Stomach (tissue), 8 donors: ENCODE measurements at regions not wholly inside any gene's neighbourhood (a gene's known extent, or its start where the extent isn't known, plus 50 kb on each side); places are given as distances from the start of the nearest gene placed in this dataset.

Source experiments
- DNase-seq, 2 donors: peaks; one replicate each; pipeline versions ENCODE4 v3.0.0 to v3.0.0-alpha.2; 2013 to 2019
- H3K27ac ChIP-seq, 5 donors: fragments of 200-600 bp in 4 of 5; sonication (generic) in 4 of 5; one replicate each; pipeline ENCODE4 v1.5.1; 2013 to 2019; ENCODE audit warnings: mild to moderate bottlenecking in 1 of 5, moderate library complexity in 1 of 5
- H3K27me3 ChIP-seq, 3 donors: fragments of 200-600 bp; sonication (generic); one replicate each; pipeline ENCODE4 v1.5.1; 2017 to 2019; ENCODE audit warnings: mixed run types in 1 of 3
- H3K36me3 ChIP-seq, 4 donors: fragments of 200-600 bp; sonication (generic); 1 replicate in 3 of 4; 2 replicates in 1 of 4; pipeline ENCODE4 v1.5.1; 2016 to 2019
- H3K4me1 ChIP-seq, 4 donors: fragments of 200-600 bp; sonication (generic); one replicate each; pipeline ENCODE4 v1.5.1; 2016 to 2019
- H3K4me3 ChIP-seq, 4 donors: fragments of 200-600 bp; sonication (generic) in 3 of 4; one replicate each; pipeline ENCODE4 v1.5.1; 2016 to 2019; ENCODE audit warnings: mild to moderate bottlenecking in 1 of 4
- H3K9me3 ChIP-seq, 4 donors: fragments of 200-600 bp; sonication (generic); one replicate each; pipeline ENCODE4 v1.5.1; 2016 to 2019
- CTCF ChIP-seq, 7 experiments: fragments of 450-650 bp in 4 of 7; fragments of 200-600 bp in 3 of 7; sonication (generic) in 3 of 7; IDR thresholded peaks; one replicate each; pipeline ENCODE4 v1.5.1; 2016 to 2019; ENCODE audit warnings: antibody characterized with exemption in 7 of 7, control low read depth in 2 of 7, mild to moderate bottlenecking in 1 of 7
- EP300 ChIP-seq: sonication (generic); formaldehyde crosslinking; IDR thresholded peaks from one replicate; pipeline ENCODE4 v1.6.1; 2017; ENCODE audit warnings: antibody characterized with exemption
- POLR2A ChIP-seq, 4 donors: fragments of 450-650 bp; IDR thresholded peaks; one replicate each; pipeline ENCODE4 v1.6.1; 2016; ENCODE audit warnings: antibody characterized with exemption in 4 of 4, control low read depth in 2 of 4, mild to moderate bottlenecking in 1 of 4, moderate library complexity in 1 of 4
- POLR2AphosphoS5 ChIP-seq, 3 donors: sonication (generic); formaldehyde crosslinking; IDR thresholded peaks; one replicate each; pipeline ENCODE4 v1.6.1; 2016; ENCODE audit warnings: antibody characterized with exemption in 3 of 3
- WGBS, 5 donors: extraction: QIAGEN DNeasy Blood & Tissue Kit in 3 of 5; methylation state at CpG; one replicate each; pipeline versions ENCODE4 v1.1.5 to v1.1.7; 2013 to 2018; 5-methylcytosine and 5-hydroxymethylcytosine counted together
- intact Hi-C: fragments of 100-400 bp; cut with DNase I; formaldehyde crosslinking; loops from one replicate; pipeline ENCODE4 v1.15.1; 2023; ENCODE audit warnings: low total_unique reads
- donor health status: healthy with polysubstance abuse.
- donor health status: Bipolar disorder and iron deficiency.
- donor health status: healthy.

- no peak overlapping the region for H3K4me3 ChIP-seq
- no peaks in the 10 kb centered on the region for H3K4me1 ChIP-seq
- no peaks in the 10 kb centered on the region for H3K27me3 ChIP-seq
- whole genome bisulfite sequencing, 5 donors, result 75 to 84% (median 78%) methylated on average over 3 of the region's 3 CpGs
- H3K9me3 ChIP-seq, result no peaks in the 10 kb centered on the region
- DNase-seq, result no peak
- no peak overlapping the region for H3K27ac ChIP-seq
- H3K36me3 ChIP-seq, result no peaks in the 10 kb centered on the region
- intact Hi-C loops, result no loop called here
- TF ChIP-seq POLR2AphosphoS5 (IDR thresholded peaks at IDR 0.05) (no peak), CTCF (IDR thresholded peaks at IDR 0.05) (no peak), EP300 (no peak), POLR2A (IDR thresholded peaks at IDR 0.05) (no peak)
These were observed 87.4 kb downstream of the SMIM20 start for GRCh38 chr4:26001413-26001812.

- H3K4me1 ChIP-seq, result no peaks in the 10 kb centered on the region
- no peaks in the 10 kb centered on the region for H3K27me3 ChIP-seq
- DNase-seq, result no peak
- TF ChIP-seq POLR2A (IDR thresholded peaks at IDR 0.05) (no peak), POLR2AphosphoS5 (IDR thresholded peaks at IDR 0.05) (no peak), CTCF (IDR thresholded peaks at IDR 0.05) (no peak), EP300 (no peak)
- H3K9me3 ChIP-seq, result no peaks in the 10 kb centered on the region
- H3K36me3 ChIP-seq, result no peaks in the 10 kb centered on the region
- no peak overlapping the region for H3K4me3 ChIP-seq
- H3K27ac ChIP-seq, result no peak overlapping the region
- 87 to 100% (median 92%) methylated on average over 2 of the region's 2 CpGs for WGBS, 5 donors
- intact Hi-C loops, result no loop called here
These were observed 87.8 kb downstream of the SMIM20 start for GRCh38 chr4:26001816-26002215.

DNA sequence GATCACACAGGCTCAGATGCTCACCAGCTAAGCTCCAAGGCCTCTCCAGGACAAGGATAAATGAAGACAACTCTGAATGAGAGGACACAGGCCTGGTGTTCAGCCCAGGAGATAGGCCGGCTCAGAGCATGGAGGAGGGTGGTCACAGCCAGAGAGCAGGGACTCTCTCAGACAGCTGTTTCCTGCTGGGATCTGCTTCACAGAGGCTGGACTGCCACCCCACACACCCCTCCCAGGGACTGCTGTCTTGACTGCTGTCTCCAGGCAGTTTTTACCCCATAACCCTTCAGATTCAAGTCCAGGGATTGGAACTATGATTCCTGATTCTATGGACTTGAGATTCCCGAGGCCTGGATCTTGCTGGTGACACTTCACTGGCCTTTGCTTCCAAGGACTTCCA is 89.0 kb downstream of the SMIM20 start:
- TF ChIP-seq POLR2A (IDR thresholded peaks at IDR 0.05) (no peak), POLR2AphosphoS5 (IDR thresholded peaks at IDR 0.05) (no peak), EP300 (no peak), CTCF (IDR thresholded peaks at IDR 0.05) (no peak)
- Histone ChIP-seq H3K36me3 (no peaks in the 10 kb centered on the region), H3K4me1 (no peaks in the 10 kb centered on the region), H3K9me3 (no peaks in the 10 kb centered on the region), H3K4me3 (no peak overlapping the region), H3K27me3 (no peaks in the 10 kb centered on the region), H3K27ac (no peak overlapping the region)
- intact Hi-C loops, result no loop called here
- 72 to 93% (median 86%) methylated on average over 2 of the region's 2 CpGs for WGBS, 5 donors
- DNase-seq, result no peak

DNA sequence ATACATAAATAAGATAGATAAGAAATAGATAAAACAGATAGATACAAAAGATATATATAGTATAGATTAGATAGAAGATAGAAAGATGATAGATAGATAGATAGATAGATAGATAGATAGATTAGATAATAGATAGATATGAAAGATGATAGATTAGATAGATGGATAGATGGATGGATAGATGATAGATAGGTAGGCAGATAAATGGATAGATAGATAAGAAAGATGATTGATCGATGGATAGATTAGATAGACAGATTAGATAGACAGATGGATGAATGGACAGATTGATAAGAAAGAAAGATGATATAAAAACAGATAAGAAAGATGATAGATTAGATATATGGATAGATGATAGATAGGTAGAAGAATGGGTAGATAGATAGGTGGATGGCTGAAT is 90.3 kb downstream of the SMIM20 start:
- no peaks in the 10 kb centered on the region for H3K4me1 ChIP-seq
- no peak for TF ChIP-seq POLR2A (IDR thresholded peaks at IDR 0.05)
- TF ChIP-seq POLR2AphosphoS5 (IDR thresholded peaks at IDR 0.05), result no peak
- no peak for TF ChIP-seq EP300
- TF ChIP-seq CTCF (IDR thresholded peaks at IDR 0.05), result no peak
- H3K27ac ChIP-seq, result no peak overlapping the region
- no peak for DNase-seq
- H3K27me3 ChIP-seq, result no peaks in the 10 kb centered on the region
- intact Hi-C loops, result no loop called here
- H3K36me3 ChIP-seq, result no peaks in the 10 kb centered on the region
- no peak overlapping the region for H3K4me3 ChIP-seq
- 81 to 94% (median 87%) methylated on average over 1 of the region's 1 CpG for WGBS, 5 donors
- peaks cover 0 to 12% (median 0%) of the 10 kb centered on the region in 4 donors for H3K9me3 ChIP-seq
